GM06990 (cell line): ENCODE measurements at regions not wholly inside any gene's neighbourhood (a gene's known extent, or its start where the extent isn't known, plus 50 kb on each side); places are given as distances from the start of the nearest gene placed in this dataset.

ENCODE experiments used
- DNase-seq: peaks from one replicate; pipeline ENCODE4 v3.0.0-alpha.2; 2011; ENCODE audit not compliant: insufficient read length; ENCODE audit errors: extremely low read depth
- H3K27me3 ChIP-seq: replicated peaks from 2 replicates; pipeline ENCODE4 v1.6.0; 2011; ENCODE audit warnings: low read length; ENCODE audit not compliant: control insufficient read depth, insufficient read depth
- H3K36me3 ChIP-seq: 2 replicates; pipeline ENCODE4 v1.5.1; 2011; ENCODE audit warnings: low read length; ENCODE audit not compliant: control insufficient read depth, insufficient read depth
- H3K4me3 ChIP-seq: replicated peaks from 2 replicates; pipeline ENCODE4 v1.5.1; 2011; ENCODE audit warnings: low read depth, mild to moderate bottlenecking, control low read depth, low read length
- TF ChIP-seq, protein P1 (sequence below): IDR thresholded peaks from 2 replicates; pipeline ENCODE4 v1.5.1; 2011; ENCODE audit warnings: low read length, control low read depth, mild to moderate bottlenecking, inconsistent platforms; ENCODE audit not compliant: insufficient read depth, poor library complexity, severe bottlenecking

DNA sequence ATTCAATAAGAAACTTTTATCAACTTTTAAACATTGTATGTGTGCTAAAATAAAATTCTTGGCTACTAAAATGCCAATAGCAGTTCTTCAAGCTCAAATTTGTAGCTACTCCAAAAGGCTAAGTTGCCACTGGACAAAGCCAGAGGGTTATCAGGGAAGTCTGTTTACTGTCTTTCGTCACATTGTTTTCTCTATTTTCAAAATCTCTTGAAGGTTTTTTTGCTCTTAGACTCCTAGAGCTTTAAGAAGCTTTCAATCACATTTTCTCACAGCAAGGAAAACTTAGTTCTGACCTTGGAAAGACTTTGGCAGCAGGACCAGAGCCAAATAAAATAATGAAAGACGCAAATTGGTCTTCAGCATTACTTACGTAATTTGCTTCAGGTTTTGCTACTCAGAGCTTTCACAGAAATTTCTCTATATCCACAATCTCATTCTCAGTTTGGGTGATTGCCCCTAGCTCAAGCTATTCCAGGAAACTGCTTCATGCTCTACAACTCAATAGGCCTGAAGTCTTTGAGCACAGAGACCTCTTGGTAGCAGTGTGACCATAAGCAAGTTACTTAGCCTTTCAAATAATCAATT, 257.7 kb downstream of the GABRG2 start:
- Histone ChIP-seq H3K27me3 (no peaks in the 10 kb centered on the region), H3K36me3 (no peaks in the 10 kb centered on the region), H3K4me3 (no peak overlapping the region)
- no peak for DNase-seq
- TF ChIP-seq, protein P1, sequence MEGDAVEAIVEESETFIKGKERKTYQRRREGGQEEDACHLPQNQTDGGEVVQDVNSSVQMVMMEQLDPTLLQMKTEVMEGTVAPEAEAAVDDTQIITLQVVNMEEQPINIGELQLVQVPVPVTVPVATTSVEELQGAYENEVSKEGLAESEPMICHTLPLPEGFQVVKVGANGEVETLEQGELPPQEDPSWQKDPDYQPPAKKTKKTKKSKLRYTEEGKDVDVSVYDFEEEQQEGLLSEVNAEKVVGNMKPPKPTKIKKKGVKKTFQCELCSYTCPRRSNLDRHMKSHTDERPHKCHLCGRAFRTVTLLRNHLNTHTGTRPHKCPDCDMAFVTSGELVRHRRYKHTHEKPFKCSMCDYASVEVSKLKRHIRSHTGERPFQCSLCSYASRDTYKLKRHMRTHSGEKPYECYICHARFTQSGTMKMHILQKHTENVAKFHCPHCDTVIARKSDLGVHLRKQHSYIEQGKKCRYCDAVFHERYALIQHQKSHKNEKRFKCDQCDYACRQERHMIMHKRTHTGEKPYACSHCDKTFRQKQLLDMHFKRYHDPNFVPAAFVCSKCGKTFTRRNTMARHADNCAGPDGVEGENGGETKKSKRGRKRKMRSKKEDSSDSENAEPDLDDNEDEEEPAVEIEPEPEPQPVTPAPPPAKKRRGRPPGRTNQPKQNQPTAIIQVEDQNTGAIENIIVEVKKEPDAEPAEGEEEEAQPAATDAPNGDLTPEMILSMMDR = no peak

GRCh38 chr5:162334944-162335343, 267.4 kb downstream of the GABRG2 start:
- TF ChIP-seq, protein P1 = no peak
- H3K36me3 ChIP-seq = no peaks in the 10 kb centered on the region

GRCh38 chr5:162360373-162360931, 292.9 kb downstream of the GABRG2 start:
- H3K27me3 ChIP-seq = no peaks in the 10 kb centered on the region
- TF ChIP-seq, protein P1 = no peak
- DNase-seq = no peak
- H3K36me3 ChIP-seq = no peaks in the 10 kb centered on the region
- H3K4me3 ChIP-seq = no peak overlapping the region

More at GRCh38 chr5:162334944-162335343, 267.4 kb downstream of the GABRG2 start:
- DNase-seq = no peak
- H3K4me3 ChIP-seq = no peak overlapping the region
- H3K27me3 ChIP-seq = no peaks in the 10 kb centered on the region

DNA sequence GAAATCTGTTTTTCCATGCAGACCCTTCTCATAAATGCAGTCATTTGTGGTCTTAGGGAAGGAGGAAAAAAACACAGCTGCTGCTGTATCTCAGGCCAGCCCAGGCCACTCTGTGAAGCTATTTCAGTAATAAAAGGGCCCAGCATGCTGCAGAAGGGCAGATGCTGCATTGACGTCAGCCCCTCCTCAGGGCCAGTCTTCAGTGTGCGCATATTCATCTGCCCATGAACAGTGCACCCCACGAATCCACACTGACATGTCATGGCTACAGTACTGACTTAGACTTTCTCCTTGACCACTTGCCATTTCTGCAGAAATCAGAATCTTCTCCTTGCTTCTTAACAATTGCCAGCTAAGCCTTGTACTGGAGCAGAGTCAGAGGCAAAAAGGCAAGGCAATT, 304.7 kb downstream of the GABRG2 start:
- Histone ChIP-seq H3K27me3 (no peaks in the 10 kb centered on the region), H3K36me3 (no peaks in the 10 kb centered on the region), H3K4me3 (no peak overlapping the region)
- no peak for DNase-seq
- TF ChIP-seq, protein P1 = no peak

GRCh38 chr5:162377895-162378294, 310.3 kb downstream of the GABRG2 start:
- Histone ChIP-seq H3K27me3 (no peaks in the 10 kb centered on the region), H3K36me3 (no peaks in the 10 kb centered on the region), H3K4me3 (no peak overlapping the region)
- TF ChIP-seq, protein P1 = no peak
- no peak for DNase-seq
